Stomach smooth muscle (tissue), 2 donors: ENCODE measurements at regions not wholly inside any gene's neighbourhood (a gene's known extent, or its start where the extent isn't known, plus 50 kb on each side); places are given as distances from the start of the nearest gene placed in this dataset.

Experiments used
- H3K27ac ChIP-seq: one replicate; pipeline ENCODE4 v1.7.0; 2013; ENCODE audit warnings: mild to moderate bottlenecking, low read length, inconsistent platforms
- H3K27me3 ChIP-seq, 2 donors: one replicate each; pipeline ENCODE4 v1.7.0; 2013; ENCODE audit warnings: low read length in 2 of 2; ENCODE audit not compliant: insufficient read depth in 2 of 2, control insufficient read depth in 1 of 2
- H3K36me3 ChIP-seq, 2 donors: one replicate each; pipeline ENCODE4 v1.7.0; 2013; ENCODE audit warnings: low read length in 2 of 2; ENCODE audit not compliant: control insufficient read depth in 2 of 2, insufficient read depth in 2 of 2
- H3K4me1 ChIP-seq: one replicate; pipeline ENCODE4 v1.7.0; 2013; ENCODE audit warnings: low read length; ENCODE audit not compliant: control insufficient read depth, insufficient read depth
- H3K4me3 ChIP-seq, 2 donors: one replicate each; pipeline ENCODE4 v1.7.0; 2013; ENCODE audit warnings: low read length in 2 of 2
- H3K9ac ChIP-seq, 2 donors: one replicate each; pipeline ENCODE4 v1.7.0; 2013; ENCODE audit warnings: low read length in 2 of 2, mild to moderate bottlenecking in 1 of 2
- H3K9me3 ChIP-seq, 2 donors: one replicate each; pipeline ENCODE4 v1.7.0; 2013; ENCODE audit warnings: low read length in 2 of 2; ENCODE audit not compliant: control insufficient read depth in 2 of 2
- donor health status: healthy.
- donor health status: Pancreatic carcinoma.

DNA sequence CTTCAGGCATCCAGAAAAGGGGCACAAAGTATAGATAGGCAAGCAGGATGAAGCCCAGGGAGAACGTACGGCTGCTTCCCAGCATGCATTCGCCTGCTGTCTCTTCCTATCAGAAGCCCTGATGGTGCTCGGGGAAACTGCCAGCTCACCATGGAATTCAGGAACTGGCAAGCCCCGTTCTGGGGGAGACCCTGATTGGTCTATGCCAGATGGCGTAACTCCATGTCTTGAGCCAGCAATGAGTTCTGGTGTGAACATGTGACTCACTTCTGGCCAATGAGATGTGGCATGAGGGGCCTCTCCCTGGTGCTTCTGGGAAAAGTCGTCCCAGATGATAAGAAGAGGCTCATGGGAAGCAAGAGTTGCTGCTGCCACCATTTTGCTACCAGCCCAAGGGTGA is 270.8 kb downstream of the BCL11B start:
- Histone ChIP-seq H3K4me3 (no peak overlapping the region), H3K27ac (no peak overlapping the region), H3K27me3 (no peaks in the 10 kb centered on the region), H3K9ac (no peak overlapping the region), H3K9me3 (no peaks in the 10 kb centered on the region), H3K4me1 (no peaks in the 10 kb centered on the region), H3K36me3 (no peaks in the 10 kb centered on the region)

DNA sequence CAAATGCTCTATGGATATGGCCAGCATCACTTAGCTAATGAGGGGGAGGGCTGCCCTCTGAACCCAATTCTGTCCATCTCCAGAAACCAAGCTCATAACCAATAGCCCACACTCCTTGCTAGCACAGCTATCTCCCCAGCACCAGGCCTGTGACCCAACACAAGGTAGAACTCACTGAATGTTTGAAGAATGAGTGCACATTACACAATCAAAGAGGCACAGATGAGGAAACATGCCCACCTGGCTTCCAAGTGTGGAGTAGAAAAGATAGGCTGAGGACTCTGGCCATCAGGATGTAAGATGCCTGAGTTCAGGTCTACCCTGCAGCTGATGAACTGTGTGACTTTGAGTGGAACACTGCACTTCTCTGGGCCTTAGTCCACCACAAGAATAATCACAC is 268.4 kb downstream of the BCL11B start:
- Histone ChIP-seq H3K27me3 (peaks cover 0 to 4% of the 10 kb centered on the region in 2 donors), H3K9ac (no peak overlapping the region), H3K36me3 (no peaks in the 10 kb centered on the region), H3K27ac (no peak overlapping the region), H3K4me3 (no peak overlapping the region), H3K4me1 (no peaks in the 10 kb centered on the region), H3K9me3 (no peaks in the 10 kb centered on the region)

DNA sequence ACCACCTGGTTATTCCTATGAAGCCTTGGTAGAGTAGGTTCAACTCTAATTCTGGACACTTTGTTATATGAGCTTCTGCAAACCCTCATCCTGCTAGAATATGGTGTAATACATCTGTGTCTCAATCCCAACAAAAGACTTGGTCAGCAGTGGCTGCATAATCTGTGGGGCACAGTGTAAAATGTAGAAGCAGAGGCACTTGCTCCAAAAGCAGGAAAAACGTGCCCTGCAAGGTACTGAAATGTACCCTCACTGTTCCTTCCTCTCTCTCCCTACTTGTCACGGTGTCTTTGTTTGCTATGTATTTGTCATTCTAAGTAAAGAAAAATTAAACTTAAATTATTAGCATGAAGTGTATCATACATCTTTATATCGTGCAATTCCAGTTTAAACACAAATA is 267.9 kb downstream of the BCL11B start:
- no peaks in the 10 kb centered on the region for H3K9me3 ChIP-seq
- H3K9ac ChIP-seq, result no peak overlapping the region
- H3K27ac ChIP-seq, result no peak overlapping the region
- peaks cover 0 to 4% of the 10 kb centered on the region in 2 donors for H3K27me3 ChIP-seq
- no peaks in the 10 kb centered on the region for H3K36me3 ChIP-seq
- H3K4me1 ChIP-seq, result no peaks in the 10 kb centered on the region
- H3K4me3 ChIP-seq, result no peak overlapping the region

DNA sequence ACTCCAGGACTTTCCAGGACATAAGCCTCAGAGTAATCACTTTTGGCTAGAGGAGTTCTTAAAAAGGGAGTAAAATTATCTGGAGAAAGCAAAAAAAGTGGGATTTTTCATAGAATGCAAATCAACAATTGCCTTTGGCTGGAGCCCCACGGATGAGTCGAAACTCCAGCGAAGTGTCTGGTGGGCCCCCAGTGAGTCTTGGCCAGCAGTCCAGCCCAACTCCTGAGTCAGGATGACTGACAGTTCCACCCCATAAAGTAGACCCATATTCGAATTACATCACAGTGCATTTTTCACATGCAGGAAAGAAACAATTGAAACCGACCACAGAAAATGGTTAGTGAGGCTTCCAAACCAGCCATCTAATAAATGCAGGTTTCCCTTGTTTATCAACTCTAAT is 265.7 kb downstream of the BCL11B start:
- H3K9ac ChIP-seq, result no peak overlapping the region
- H3K36me3 ChIP-seq, result no peaks in the 10 kb centered on the region
- H3K9me3 ChIP-seq, result no peaks in the 10 kb centered on the region
- H3K27ac ChIP-seq, result no peak overlapping the region
- H3K4me3 ChIP-seq, result no peak overlapping the region
- peaks cover 0 to 4% of the 10 kb centered on the region in 2 donors for H3K27me3 ChIP-seq
- no peaks in the 10 kb centered on the region for H3K4me1 ChIP-seq

DNA sequence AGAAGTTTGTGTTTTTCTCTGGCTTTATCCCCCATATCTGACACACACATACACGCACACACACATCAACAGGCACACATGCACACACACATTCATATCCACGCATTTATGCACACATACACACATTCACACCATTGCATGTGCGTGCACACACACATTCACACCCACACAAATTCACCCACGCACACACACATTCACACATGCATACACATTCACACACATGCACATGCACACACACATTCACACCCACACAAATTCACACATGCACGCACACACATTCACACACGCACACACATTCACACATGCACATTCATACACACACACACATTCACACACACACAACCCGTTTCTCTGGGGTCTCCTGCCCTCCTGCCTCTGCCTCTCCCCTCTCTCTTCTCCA is 264.2 kb downstream of the BCL11B start:
- Histone ChIP-seq H3K36me3 (no peaks in the 10 kb centered on the region), H3K27me3 (peaks cover 0 to 4% of the 10 kb centered on the region in 2 donors), H3K4me1 (no peaks in the 10 kb centered on the region), H3K9ac (no peak overlapping the region), H3K9me3 (no peaks in the 10 kb centered on the region), H3K4me3 (no peak overlapping the region), H3K27ac (no peak overlapping the region)

DNA sequence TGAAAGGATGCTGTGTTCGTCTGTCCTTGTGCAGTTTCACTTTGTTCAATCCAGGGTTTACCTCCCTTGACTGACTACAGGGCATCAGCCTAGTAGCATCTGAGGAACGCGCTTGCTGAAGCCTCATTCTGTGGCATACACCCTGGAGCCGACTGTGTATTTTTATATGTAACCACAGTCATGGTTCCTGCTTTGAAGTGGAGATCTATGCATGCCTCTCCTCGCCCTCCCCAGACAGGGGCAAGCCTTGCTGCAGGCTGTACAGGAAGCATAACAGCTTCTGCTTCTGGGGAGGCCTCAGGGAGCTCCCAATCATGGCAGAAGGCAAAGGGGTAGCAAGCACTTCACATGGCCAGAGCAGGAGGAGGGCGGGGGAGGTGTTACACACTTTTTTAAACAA is 262.1 kb downstream of the BCL11B start:
- no peaks in the 10 kb centered on the region for H3K4me1 ChIP-seq
- peaks cover 0 to 4% of the 10 kb centered on the region in 2 donors for H3K27me3 ChIP-seq
- no peak overlapping the region for H3K9ac ChIP-seq
- H3K36me3 ChIP-seq, result no peaks in the 10 kb centered on the region
- no peaks in the 10 kb centered on the region for H3K9me3 ChIP-seq
- H3K4me3 ChIP-seq, result no peak overlapping the region
- H3K27ac ChIP-seq, result no peak overlapping the region

DNA sequence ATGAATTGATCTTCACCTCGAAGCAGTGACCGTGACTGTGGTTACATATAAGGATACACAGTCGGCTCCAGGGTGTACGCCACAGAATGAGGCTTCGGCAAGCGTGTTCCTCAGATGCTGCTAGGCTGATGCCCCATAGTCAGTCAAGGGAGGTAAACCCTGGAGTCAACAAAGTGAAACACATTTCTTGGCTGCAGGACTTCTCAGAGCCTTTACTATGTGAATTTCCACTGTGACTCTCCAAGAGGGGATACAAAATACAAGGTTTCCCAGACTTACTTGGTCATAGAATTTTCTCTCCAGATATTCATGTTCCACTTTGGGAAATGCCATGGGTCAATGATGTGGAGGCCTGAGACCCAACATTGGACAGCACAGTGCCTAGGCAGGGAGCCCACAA is 260.6 kb downstream of the BCL11B start:
- Histone ChIP-seq H3K27ac (no peak overlapping the region), H3K4me1 (no peaks in the 10 kb centered on the region), H3K9me3 (no peaks in the 10 kb centered on the region), H3K4me3 (no peak overlapping the region), H3K27me3 (peaks cover 0 to 4% of the 10 kb centered on the region in 2 donors), H3K9ac (no peak overlapping the region), H3K36me3 (no peaks in the 10 kb centered on the region)

DNA sequence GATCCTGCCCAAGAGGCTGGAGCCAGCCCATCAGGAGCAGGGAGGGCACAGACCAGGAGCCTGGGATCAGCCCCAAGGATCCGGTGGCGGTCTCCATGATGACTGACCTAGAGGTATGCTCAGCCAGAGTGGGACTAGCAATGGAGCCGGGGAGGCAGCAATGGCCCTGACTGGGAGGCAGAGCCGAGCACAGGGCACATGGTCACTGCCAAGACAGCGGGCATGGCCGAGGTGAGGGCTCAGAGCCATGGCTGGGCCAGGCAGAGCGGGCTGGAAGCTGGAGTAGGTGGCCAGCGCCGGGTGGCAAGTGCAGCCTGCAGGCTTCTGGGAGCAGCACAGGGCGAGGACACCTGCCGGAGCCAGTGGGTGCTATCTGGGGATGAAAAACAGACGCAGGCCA is 259.3 kb downstream of the BCL11B start:
- H3K9me3 ChIP-seq, result no peaks in the 10 kb centered on the region
- H3K4me1 ChIP-seq, result no peaks in the 10 kb centered on the region
- peaks cover 0 to 3% of the 10 kb centered on the region in 2 donors for H3K27me3 ChIP-seq
- H3K9ac ChIP-seq, result no peak overlapping the region
- no peaks in the 10 kb centered on the region for H3K36me3 ChIP-seq
- H3K4me3 ChIP-seq, result no peak overlapping the region
- H3K27ac ChIP-seq, result no peak overlapping the region

DNA sequence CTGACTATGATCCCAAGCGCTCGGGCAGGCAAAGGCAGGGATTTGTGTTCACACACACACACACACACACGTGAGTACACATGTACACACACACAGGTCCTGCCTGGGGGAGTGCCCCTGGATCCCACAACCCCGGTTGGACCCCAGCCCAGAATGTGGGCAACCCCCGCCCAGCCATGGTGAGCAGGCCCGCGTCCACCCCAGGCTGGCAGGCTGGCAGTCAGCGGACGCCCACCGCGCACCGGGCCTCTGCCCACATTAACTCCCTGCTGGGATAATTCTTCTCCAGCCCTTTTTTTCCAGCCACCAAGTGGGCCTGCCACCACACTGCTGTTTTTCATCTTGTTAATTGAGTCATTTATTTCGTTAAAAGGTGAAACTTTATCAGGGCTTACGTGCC is 256.2 kb downstream of the BCL11B start:
- Histone ChIP-seq H3K27ac (no peak overlapping the region), H3K36me3 (no peaks in the 10 kb centered on the region), H3K27me3 (no peaks in the 10 kb centered on the region), H3K4me3 (no peak overlapping the region), H3K9ac (no peak overlapping the region), H3K4me1 (no peaks in the 10 kb centered on the region), H3K9me3 (peaks cover 2 to 5% of the 10 kb centered on the region in 2 donors)

DNA sequence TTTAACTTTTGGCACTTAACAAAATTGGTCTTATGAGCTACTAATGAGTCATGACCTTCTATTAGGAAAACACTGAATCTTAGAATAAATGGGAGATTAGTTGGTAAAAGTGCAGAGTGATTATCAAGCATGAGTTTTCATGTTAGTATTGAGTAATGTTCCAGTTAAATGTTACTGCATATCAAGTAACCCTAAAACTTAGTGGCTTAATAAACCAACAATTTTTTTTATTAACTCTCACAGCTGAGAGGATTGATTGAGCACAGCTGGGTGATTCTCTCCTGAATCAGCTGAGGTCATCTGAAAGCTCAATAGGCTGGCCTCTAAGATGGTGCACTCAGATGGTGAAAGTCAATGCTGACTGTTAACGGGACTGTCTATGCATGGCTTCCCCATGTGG is 248.6 kb downstream of the BCL11B start:
- Histone ChIP-seq H3K9me3 (peaks cover 2 to 5% of the 10 kb centered on the region in 2 donors), H3K4me3 (no peak overlapping the region), H3K9ac (no peak overlapping the region), H3K4me1 (no peaks in the 10 kb centered on the region), H3K27me3 (no peaks in the 10 kb centered on the region), H3K36me3 (no peaks in the 10 kb centered on the region), H3K27ac (no peak overlapping the region)

DNA sequence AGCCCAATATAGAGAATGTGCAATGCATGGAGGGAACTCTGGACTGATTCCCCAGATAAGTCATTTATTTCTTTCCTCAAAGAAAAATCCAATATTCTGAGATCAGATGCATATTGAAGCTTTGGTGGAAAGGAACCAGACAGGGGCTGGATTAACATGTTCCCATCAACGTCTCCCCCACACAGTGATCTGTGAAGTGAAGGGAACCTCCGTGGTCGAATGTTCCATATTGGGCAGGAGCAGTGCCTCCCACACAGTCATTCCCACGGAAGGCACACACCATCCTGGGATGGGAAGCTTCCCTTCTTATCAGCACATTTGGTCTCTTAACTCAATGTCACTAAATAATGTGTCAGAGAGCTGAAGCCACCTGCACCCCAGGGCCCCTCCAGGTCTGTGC is 247.1 kb downstream of the BCL11B start:
- no peaks in the 10 kb centered on the region for H3K36me3 ChIP-seq
- H3K27me3 ChIP-seq, result no peaks in the 10 kb centered on the region
- H3K9ac ChIP-seq, result no peak overlapping the region
- H3K4me1 ChIP-seq, result no peaks in the 10 kb centered on the region
- H3K27ac ChIP-seq, result no peak overlapping the region
- no peaks in the 10 kb centered on the region for H3K9me3 ChIP-seq
- no peak overlapping the region for H3K4me3 ChIP-seq

DNA sequence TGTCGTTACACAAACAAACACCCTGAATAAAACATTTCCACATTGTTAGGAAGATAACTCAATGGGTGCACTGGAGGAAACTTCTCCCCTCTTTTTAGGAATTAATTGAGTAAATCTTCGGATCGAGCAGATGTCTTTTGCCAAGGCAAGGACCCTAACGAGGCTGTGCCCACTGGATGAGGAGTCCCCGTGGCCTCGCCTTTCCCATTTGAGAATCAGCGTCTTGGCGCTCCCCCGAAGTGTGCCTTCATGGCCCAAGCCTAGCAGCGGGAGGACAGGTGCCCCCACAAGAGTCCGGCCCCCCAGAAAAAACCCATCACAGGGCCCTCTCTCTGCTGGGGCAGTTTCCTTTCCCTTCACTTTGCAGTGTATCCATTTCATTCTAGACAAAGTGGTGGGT is 246.6 kb downstream of the BCL11B start:
- no peaks in the 10 kb centered on the region for H3K4me1 ChIP-seq
- H3K27ac ChIP-seq, result no peak overlapping the region
- no peak overlapping the region for H3K4me3 ChIP-seq
- H3K27me3 ChIP-seq, result no peaks in the 10 kb centered on the region
- no peak overlapping the region for H3K9ac ChIP-seq
- H3K9me3 ChIP-seq, result no peaks in the 10 kb centered on the region
- no peaks in the 10 kb centered on the region for H3K36me3 ChIP-seq
